IMR-90 (cell line): ENCODE measurements at regions not wholly inside any gene's neighbourhood (a gene's known extent, or its start where the extent isn't known, plus 50 kb on each side); places are given as distances from the start of the nearest gene placed in this dataset.

Experiments
- ATAC-seq: fragments of 200-7000 bp; cut with Tn5 transposase; 2 replicates; pipeline ENCODE4 v1.9.1; 2020; ENCODE audit warnings: low read depth, mild to moderate bottlenecking, moderate library complexity
- BruUV-seq: library from RNA; stranded (reverse); fragments of 400-500 nt; replicated peaks from 2 replicates; lab custom pipeline; 2021; lab: Mats Ljungman, UMichigan
- CTCF ChIA-PET: fragments of 300-600 bp; formaldehyde crosslinking; extraction: SDS; loops from one replicate; lab custom pipeline; 2021; ENCODE audit warnings: antibody characterized with exemption; lab: Yijun Ruan, JAX
- POLR2A ChIA-PET: fragments of 300-600 bp; sonication (Branson Sonifier 250); formaldehyde crosslinking; loops from one replicate; lab custom pipeline; 2022; ENCODE audit warnings: antibody characterized with exemption; ENCODE audit not compliant: unreplicated experiment; lab: Charles Lee
- DNase-seq: peaks from one replicate; pipeline ENCODE4 v3.0.0; 2013
- H2AFZ ChIP-seq: replicated peaks from 2 replicates; pipeline ENCODE3; 2013; ENCODE audit warnings: low read length, mild to moderate bottlenecking; ENCODE audit not compliant: poor library complexity
- H2AK5ac ChIP-seq: 2 replicates; pipeline ENCODE4 v1.6.1; 2013; ENCODE audit warnings: low read depth, low read length, inconsistent platforms
- H2AK9ac ChIP-seq: replicated peaks from 2 replicates; pipeline ENCODE3; 2013; ENCODE audit warnings: mild to moderate bottlenecking, low read depth, low read length, moderate library complexity; ENCODE audit not compliant: poor library complexity
- H2BK120ac ChIP-seq: 2 replicates; pipeline ENCODE4 v1.6.1; 2013; ENCODE audit warnings: low read depth, low read length, inconsistent platforms
- H2BK15ac ChIP-seq: 3 replicates; pipeline ENCODE4 v1.6.1; 2013; ENCODE audit warnings: low read depth, low read length, inconsistent platforms
- H2BK20ac ChIP-seq: 2 replicates; pipeline ENCODE4 v1.6.1; 2013; ENCODE audit warnings: low read depth, mild to moderate bottlenecking, inconsistent platforms, low read length, moderate library complexity
- H2BK5ac ChIP-seq: 2 replicates; pipeline ENCODE4 v1.6.1; 2013; ENCODE audit warnings: mild to moderate bottlenecking, low read depth, low read length, inconsistent platforms; ENCODE audit not compliant: poor library complexity, severe bottlenecking
- H3K14ac ChIP-seq: replicated peaks from 2 replicates; pipeline ENCODE4 v1.6.1; 2013; ENCODE audit warnings: low read depth, low read length, inconsistent platforms
- H3K18ac ChIP-seq: 2 replicates; pipeline ENCODE4 v1.6.1; 2013; ENCODE audit warnings: low read depth, low read length, control low read depth
- H3K23ac ChIP-seq: 2 replicates; pipeline ENCODE4 v1.6.1; 2013; ENCODE audit warnings: low read depth, low read length, inconsistent platforms
- H3K27ac ChIP-seq: 2 replicates; pipeline ENCODE4 v1.5.1; 2013; ENCODE audit warnings: mild to moderate bottlenecking, control low read depth, low read length; ENCODE audit not compliant: insufficient read depth
- H3K27me3 ChIP-seq: 2 replicates; pipeline ENCODE4 v1.6.1; 2013; ENCODE audit warnings: low read length; ENCODE audit not compliant: control insufficient read depth, insufficient read depth
- H3K36me3 ChIP-seq: 2 replicates; pipeline ENCODE4 v1.6.1; 2013; ENCODE audit warnings: low read length, mixed read lengths; ENCODE audit not compliant: control insufficient read depth, insufficient read depth
- H3K4ac ChIP-seq: 2 replicates; pipeline ENCODE4 v1.6.1; 2013; ENCODE audit warnings: low read depth, low read length, inconsistent platforms
- H3K4me1 ChIP-seq: 2 replicates; pipeline ENCODE4 v1.6.1; 2013; ENCODE audit warnings: low read length, mixed read lengths; ENCODE audit not compliant: control insufficient read depth, insufficient read depth
- H3K4me2 ChIP-seq: 2 replicates; pipeline ENCODE4 v1.6.1; 2013; ENCODE audit warnings: low read depth, mild to moderate bottlenecking, control low read depth, low read length, moderate library complexity
- H3K4me3 ChIP-seq: 2 replicates; pipeline ENCODE4 v1.5.1; 2013; ENCODE audit warnings: low read depth, mild to moderate bottlenecking, control low read depth, low read length, moderate library complexity; ENCODE audit not compliant: insufficient read depth
- H3K56ac ChIP-seq: 2 replicates; pipeline ENCODE4 v1.6.1; 2013; ENCODE audit warnings: low read length, inconsistent platforms; ENCODE audit not compliant: insufficient read depth; ENCODE audit errors: extremely low read depth
- H3K79me1 ChIP-seq, 2 experiments: 2 replicates each; pipeline ENCODE4 v1.6.1; 2013; ENCODE audit warnings: low read length in 2 of 2, inconsistent platforms in 1 of 2, low read depth in 1 of 2
- H3K9ac ChIP-seq: 2 replicates; pipeline ENCODE4 v1.6.1; 2013; ENCODE audit warnings: low read depth, low read length, control low read depth
- H3K9me1 ChIP-seq: 2 replicates; pipeline ENCODE4 v1.6.1; 2013; ENCODE audit warnings: low read length, inconsistent platforms; ENCODE audit not compliant: insufficient read depth
- H3K9me3 ChIP-seq: 2 replicates; pipeline ENCODE4 v1.6.1; 2013; ENCODE audit warnings: low read length; ENCODE audit not compliant: control insufficient read depth, insufficient read depth
- H4K20me1 ChIP-seq: 2 replicates; pipeline ENCODE4 v1.6.1; 2013; ENCODE audit warnings: low read length, inconsistent platforms; ENCODE audit not compliant: insufficient read depth
- H4K5ac ChIP-seq: 2 replicates; pipeline ENCODE4 v1.6.1; 2013; ENCODE audit warnings: mild to moderate bottlenecking, low read depth, low read length, control low read depth
- H4K8ac ChIP-seq, 2 experiments: 2 replicates each; pipeline ENCODE4 v1.6.1; 2013; ENCODE audit warnings: low read depth in 2 of 2, low read length in 2 of 2, control low read depth in 1 of 2, inconsistent platforms in 1 of 2
- H4K91ac ChIP-seq: 2 replicates; pipeline ENCODE4 v1.6.1; 2013; ENCODE audit warnings: low read depth, low read length, inconsistent platforms; ENCODE audit not compliant: insufficient read depth
- BHLHE40 ChIP-seq: fragments of 150-350 bp; IDR thresholded peaks from 2 replicates; pipeline ENCODE4 v1.6.1; 2016; ENCODE audit warnings: mild to moderate bottlenecking, low read depth, low read length
- FOS ChIP-seq: fragments of 150-350 bp; IDR thresholded peaks from 2 replicates; pipeline ENCODE4 v1.6.1; 2016; ENCODE audit warnings: low read depth, low read length
- MAFK ChIP-seq: IDR thresholded peaks from 2 replicates; pipeline ENCODE4 v1.6.1; 2012; ENCODE audit warnings: low read depth, low read length, improper control_type of control experiment
- MAZ ChIP-seq: IDR thresholded peaks from 2 replicates; pipeline ENCODE4 v1.6.1; 2012; ENCODE audit warnings: low read depth, mild to moderate bottlenecking, low read length, improper control_type of control experiment, moderate library complexity, borderline replicate concordance
- MXI1 ChIP-seq: IDR thresholded peaks from 2 replicates; pipeline ENCODE4 v1.6.1; 2012; ENCODE audit warnings: low read depth, mild to moderate bottlenecking, low read length, moderate library complexity, borderline replicate concordance
- POLR2A ChIP-seq: IDR thresholded peaks from 2 replicates; pipeline ENCODE4 v1.6.1; 2012; ENCODE audit warnings: mild to moderate bottlenecking, low read depth, low read length
- RAD21 ChIP-seq: IDR thresholded peaks from 2 replicates; pipeline ENCODE4 v1.6.1; 2012; ENCODE audit warnings: low read length, improper control_type of control experiment
- RCOR1 ChIP-seq: IDR thresholded peaks from 2 replicates; pipeline ENCODE4 v1.6.1; 2012; ENCODE audit warnings: mild to moderate bottlenecking, low read length, improper control_type of control experiment; ENCODE audit not compliant: insufficient replicate concordance
- SMC3 ChIP-seq: fragments of 150-350 bp; IDR thresholded peaks from 2 replicates; pipeline ENCODE4 v1.6.1; 2016; ENCODE audit warnings: low read depth, mild to moderate bottlenecking, antibody characterized with exemption, low read length, moderate library complexity
- USF2 ChIP-seq: fragments of 150-350 bp; IDR thresholded peaks from 2 replicates; pipeline ENCODE4 v1.6.1; 2017; ENCODE audit warnings: mild to moderate bottlenecking, antibody characterized with exemption, low read length, low read depth
- WGBS, 2 experiments: methylation state at CpG; one replicate each; pipeline versions ENCODE4 v1.1.5 to v1.1.7; 2013; ENCODE audit warnings: missing lambda C conversion rate in 2 of 2; ENCODE audit not compliant: insufficient read length in 1 of 2; ENCODE audit errors: extremely low coverage in 2 of 2; 5-methylcytosine and 5-hydroxymethylcytosine counted together
- dilution Hi-C: fragments of 300-500 bp; cut with HindIII; formaldehyde crosslinking; loops from one replicate; pipeline ENCODE4 v1.14.3; 2018; ENCODE audit warnings: low sequenced_read_pairs; ENCODE audit not compliant: unreplicated experiment
- in situ Hi-C: fragments of 300-500 bp; cut with MboI; formaldehyde crosslinking; loops from 3 replicates; pipeline ENCODE4 v1.14.3; 2019; ENCODE audit warnings: low sequenced_read_pairs, inconsistent platforms, mixed read lengths
- intact Hi-C: fragments of 100-400 bp; cut with micrococcal nuclease; formaldehyde crosslinking; loops from 2 replicates; pipeline ENCODE4 v1.10.0; 2022
- TF ChIP-seq, protein P1 (sequence below): fragments of 150-350 bp; IDR thresholded peaks from 2 replicates; pipeline ENCODE4 v1.6.1; 2016; ENCODE audit warnings: low read depth, mild to moderate bottlenecking, low read length, moderate library complexity, borderline replicate concordance

DNA sequence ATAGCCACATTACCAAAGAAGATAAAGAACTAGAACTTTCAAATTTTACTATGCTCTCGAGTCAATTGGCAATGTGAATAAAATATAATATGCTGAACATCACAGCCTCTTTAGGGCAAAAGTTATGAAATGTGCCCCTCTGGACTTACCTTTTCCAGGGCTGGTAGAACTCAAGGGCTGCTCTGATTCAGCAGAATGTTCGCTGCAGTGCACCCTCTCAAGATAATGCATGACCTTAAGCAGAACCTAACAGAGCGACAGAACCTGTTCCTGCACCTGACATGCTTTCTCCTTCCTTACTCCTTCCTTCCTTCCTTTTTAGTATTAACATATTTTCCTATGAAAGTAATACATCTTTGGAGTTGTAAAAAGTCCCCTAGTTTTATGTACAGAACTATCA, 65.4 kb upstream of the STXBP5 start:
- dilution Hi-C loops: no loop called here
- WGBS, 2 experiments: no CpG with 5 or more reads among the region's 3 CpGs
- CTCF ChIA-PET: no interaction called here

More for the DNA sequence above, 65.4 kb upstream of the STXBP5 start:
- H3K4me1 ChIP-seq: peaks cover 7% of the 10 kb centered on the region
- BruUV-seq: no TSS peak
- POLR2A ChIA-PET: no interaction called here
- H2AK9ac ChIP-seq: no peak overlapping the region
- H3K27ac ChIP-seq: no peak overlapping the region
- TF ChIP-seq BHLHE40 (no peak), USF2 (no peak), RCOR1 (no peak), FOS (no peak), RAD21 (no peak), MAZ (no peak), SMC3 (no peak), MAFK (no peak), POLR2A (no peak), MXI1 (no peak)
- TF ChIP-seq, protein P1, sequence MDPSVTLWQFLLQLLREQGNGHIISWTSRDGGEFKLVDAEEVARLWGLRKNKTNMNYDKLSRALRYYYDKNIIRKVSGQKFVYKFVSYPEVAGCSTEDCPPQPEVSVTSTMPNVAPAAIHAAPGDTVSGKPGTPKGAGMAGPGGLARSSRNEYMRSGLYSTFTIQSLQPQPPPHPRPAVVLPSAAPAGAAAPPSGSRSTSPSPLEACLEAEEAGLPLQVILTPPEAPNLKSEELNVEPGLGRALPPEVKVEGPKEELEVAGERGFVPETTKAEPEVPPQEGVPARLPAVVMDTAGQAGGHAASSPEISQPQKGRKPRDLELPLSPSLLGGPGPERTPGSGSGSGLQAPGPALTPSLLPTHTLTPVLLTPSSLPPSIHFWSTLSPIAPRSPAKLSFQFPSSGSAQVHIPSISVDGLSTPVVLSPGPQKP: no peak
- in situ Hi-C loops: no loop called here
- no peaks in the 10 kb centered on the region for H3K9me1 ChIP-seq
- no peak overlapping the region for H4K91ac ChIP-seq
- no peak overlapping the region for H4K5ac ChIP-seq
- no peaks in the 10 kb centered on the region for H3K36me3 ChIP-seq
- H3K79me1 ChIP-seq: no peaks in the 10 kb centered on the region
- no peak overlapping the region for H3K23ac ChIP-seq
- H3K14ac ChIP-seq: no peak overlapping the region
- H3K4me2 ChIP-seq: no peak overlapping the region
- ATAC-seq (no peak), DNase-seq (no peak)
- no peaks in the 10 kb centered on the region for H3K27me3 ChIP-seq
- no peaks in the 10 kb centered on the region for H3K9me3 ChIP-seq
- H4K20me1 ChIP-seq: no peaks in the 10 kb centered on the region
- no peak overlapping the region for H3K18ac ChIP-seq
- no peak overlapping the region for H3K4ac ChIP-seq
- H2AK5ac ChIP-seq: no peak overlapping the region
- no peak overlapping the region for H2BK5ac ChIP-seq
- H2BK15ac ChIP-seq: no peak overlapping the region
- no peak overlapping the region for H3K4me3 ChIP-seq
- H3K56ac ChIP-seq: no peak overlapping the region
- H2AFZ ChIP-seq: no peak overlapping the region
- intact Hi-C loops: no loop called here
- H3K9ac ChIP-seq: no peak overlapping the region
- H2BK120ac ChIP-seq: no peak overlapping the region
- no peak overlapping the region for H4K8ac ChIP-seq
- H2BK20ac ChIP-seq: no peak overlapping the region
